Skeletal muscle tissue (tissue), 3 donors: ENCODE measurements at regions not wholly inside any gene's neighbourhood (a gene's known extent, or its start where the extent isn't known, plus 50 kb on each side); places are given as distances from the start of the nearest gene placed in this dataset.

Experiments
- H3K27ac ChIP-seq: one replicate; pipeline ENCODE4 v1.7.0; 2013; ENCODE audit warnings: mild to moderate bottlenecking, low read depth, low read length, inconsistent platforms
- H3K27me3 ChIP-seq, 3 donors: one replicate each; pipeline ENCODE4 v1.7.0; 2013; ENCODE audit warnings: low read length in 3 of 3; ENCODE audit not compliant: control insufficient read depth in 3 of 3, insufficient read depth in 3 of 3
- H3K36me3 ChIP-seq, 3 donors: one replicate each; pipeline ENCODE4 v1.7.0; 2013; ENCODE audit warnings: low read length in 3 of 3; ENCODE audit not compliant: control insufficient read depth in 3 of 3, insufficient read depth in 3 of 3
- H3K4me1 ChIP-seq, 3 donors: one replicate each; pipeline ENCODE4 v1.7.0; 2013; ENCODE audit warnings: low read length in 3 of 3, mild to moderate bottlenecking in 3 of 3; ENCODE audit not compliant: control insufficient read depth in 3 of 3, insufficient read depth in 3 of 3
- H3K4me3 ChIP-seq, 3 donors: one replicate each; pipeline ENCODE4 v1.7.0; 2013; ENCODE audit warnings: low read length in 3 of 3
- H3K9ac ChIP-seq, 3 donors: one replicate each; pipeline ENCODE4 v1.7.0; 2013; ENCODE audit warnings: low read length in 3 of 3, mild to moderate bottlenecking in 3 of 3, moderate library complexity in 2 of 3, low read depth in 1 of 3
- H3K9me3 ChIP-seq, 3 donors: one replicate each; pipeline ENCODE4 v1.7.0; 2013; ENCODE audit warnings: low read length in 3 of 3; ENCODE audit not compliant: control insufficient read depth in 3 of 3
- donor health status: Osteomylitis.

DNA sequence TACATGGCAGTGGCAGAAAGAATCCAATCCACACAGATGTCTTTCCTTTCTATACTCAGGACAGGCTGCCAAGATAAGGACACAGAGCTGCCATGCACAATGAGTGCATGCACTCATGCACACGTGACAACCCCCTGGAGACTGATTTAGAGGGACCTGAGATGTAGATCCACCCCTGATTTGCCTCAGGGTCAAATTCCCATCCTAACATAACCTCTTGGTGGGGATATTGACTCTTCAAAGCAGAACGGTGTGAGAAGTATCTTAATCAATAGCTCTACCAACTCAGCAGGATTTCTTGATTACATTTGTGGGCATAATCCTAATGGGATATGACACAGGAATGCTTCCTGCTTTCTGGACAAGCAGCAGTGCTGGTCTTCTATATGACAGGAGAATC is 125.2 kb upstream of the DSCAM start:
- Histone ChIP-seq H3K36me3 (no peaks in the 10 kb centered on the region), H3K4me1 (no peaks in the 10 kb centered on the region), H3K27ac (no peak overlapping the region), H3K9ac (no peak overlapping the region), H3K9me3 (peaks cover 0 to 3% (median 0%) of the 10 kb centered on the region in 3 donors), H3K4me3 (no peak overlapping the region), H3K27me3 (peaks cover 0 to 4% (median 0%) of the 10 kb centered on the region in 3 donors)

DNA sequence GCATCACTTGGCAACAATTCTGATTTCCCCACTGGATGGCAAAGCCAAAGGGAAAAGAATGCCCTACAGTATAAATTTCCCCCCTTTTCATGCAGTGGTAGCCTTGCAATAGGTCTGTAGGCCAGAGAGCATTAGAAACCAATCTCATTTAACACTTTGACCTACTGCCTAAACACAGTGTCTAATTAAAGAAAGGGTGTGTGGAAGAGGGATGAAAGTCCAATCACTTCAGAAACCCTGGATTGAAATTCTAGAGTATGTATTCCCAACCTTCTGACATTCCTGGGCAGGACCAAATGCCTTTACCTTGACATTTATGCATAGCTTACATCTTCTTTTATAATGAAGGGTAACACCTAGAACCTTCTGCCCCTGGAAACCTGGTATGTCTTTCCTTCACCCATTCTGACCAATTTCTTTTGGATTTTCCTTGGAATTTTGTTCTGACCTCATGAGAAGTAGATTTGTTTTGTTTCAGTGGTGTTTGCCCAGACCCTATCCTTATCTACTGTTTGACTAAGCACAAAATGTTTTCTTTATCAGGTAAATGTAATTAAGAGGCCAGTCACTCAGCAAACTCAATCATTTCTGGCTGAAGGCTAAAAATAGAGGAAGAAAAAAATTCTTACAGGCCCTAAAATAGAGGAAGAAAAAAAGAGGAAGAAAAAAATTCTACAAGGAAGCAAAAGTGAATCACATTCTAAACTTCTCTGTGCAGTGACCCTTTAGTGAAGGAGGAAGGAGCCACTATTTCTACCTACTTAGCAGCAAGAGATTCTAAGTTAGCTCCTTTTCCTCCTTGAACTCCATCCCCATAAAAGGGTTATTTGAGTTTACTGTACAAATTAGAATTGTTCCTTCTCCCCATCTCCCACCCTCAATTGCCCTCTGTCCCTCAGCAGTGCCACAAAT is 129.5 kb upstream of the DSCAM start:
- no peaks in the 10 kb centered on the region for H3K27me3 ChIP-seq
- no peaks in the 10 kb centered on the region for H3K4me1 ChIP-seq
- no peak overlapping the region for H3K27ac ChIP-seq
- H3K4me3 ChIP-seq: no peak overlapping the region
- H3K9ac ChIP-seq: no peak overlapping the region
- H3K9me3 ChIP-seq: peaks cover 0 to 6% (median 3%) of the 10 kb centered on the region in 3 donors
- no peaks in the 10 kb centered on the region for H3K36me3 ChIP-seq

DNA sequence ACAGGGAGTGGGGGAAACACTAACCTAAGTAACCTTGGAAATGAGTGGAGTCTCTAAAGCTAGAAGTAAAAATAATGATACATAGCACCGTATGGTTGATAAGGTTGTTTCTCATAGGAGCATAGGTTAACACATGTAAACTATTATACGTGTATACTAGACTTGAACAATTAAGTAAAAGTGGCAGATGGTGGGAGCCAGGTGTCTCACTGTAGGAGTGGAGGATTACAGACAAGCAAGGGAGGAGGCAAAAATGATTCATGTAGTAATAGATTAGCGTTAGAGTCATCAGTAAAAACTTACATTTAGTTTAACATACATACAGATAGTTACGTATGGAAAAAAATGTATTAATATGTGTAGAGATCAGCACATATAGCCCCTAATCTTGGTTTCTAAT is 138.4 kb upstream of the DSCAM start:
- Histone ChIP-seq H3K9ac (no peak overlapping the region), H3K27me3 (no peaks in the 10 kb centered on the region), H3K4me3 (no peak overlapping the region), H3K36me3 (no peaks in the 10 kb centered on the region), H3K27ac (no peak overlapping the region), H3K4me1 (no peaks in the 10 kb centered on the region), H3K9me3 (peaks cover 0 to 7% (median 4%) of the 10 kb centered on the region in 3 donors)

DNA sequence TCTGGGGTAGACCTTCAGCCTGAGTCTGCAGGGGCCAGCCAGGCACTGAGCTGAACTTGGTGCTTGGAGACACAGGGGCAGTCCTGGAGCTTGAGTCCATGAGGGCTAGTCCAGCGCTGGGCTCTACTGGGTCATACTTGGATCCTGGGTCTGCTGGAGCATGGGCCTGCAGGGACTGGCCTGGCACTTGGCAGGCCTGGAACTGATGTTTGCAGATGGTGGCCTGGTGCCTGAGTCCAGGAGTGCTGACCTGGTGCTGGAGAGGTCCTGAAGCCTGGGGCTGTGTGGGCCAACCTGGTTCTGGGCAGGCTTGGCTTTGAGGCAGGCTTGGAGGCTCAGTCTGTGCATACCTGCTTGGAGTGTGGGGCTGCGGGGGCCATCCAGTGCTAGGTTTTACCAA is 143.4 kb upstream of the DSCAM start:
- H3K4me1 ChIP-seq: no peaks in the 10 kb centered on the region
- H3K27me3 ChIP-seq: no peaks in the 10 kb centered on the region
- no peak overlapping the region for H3K4me3 ChIP-seq
- H3K9me3 ChIP-seq: no peaks in the 10 kb centered on the region
- H3K27ac ChIP-seq: no peak overlapping the region
- H3K9ac ChIP-seq: no peak overlapping the region
- no peaks in the 10 kb centered on the region for H3K36me3 ChIP-seq

DNA sequence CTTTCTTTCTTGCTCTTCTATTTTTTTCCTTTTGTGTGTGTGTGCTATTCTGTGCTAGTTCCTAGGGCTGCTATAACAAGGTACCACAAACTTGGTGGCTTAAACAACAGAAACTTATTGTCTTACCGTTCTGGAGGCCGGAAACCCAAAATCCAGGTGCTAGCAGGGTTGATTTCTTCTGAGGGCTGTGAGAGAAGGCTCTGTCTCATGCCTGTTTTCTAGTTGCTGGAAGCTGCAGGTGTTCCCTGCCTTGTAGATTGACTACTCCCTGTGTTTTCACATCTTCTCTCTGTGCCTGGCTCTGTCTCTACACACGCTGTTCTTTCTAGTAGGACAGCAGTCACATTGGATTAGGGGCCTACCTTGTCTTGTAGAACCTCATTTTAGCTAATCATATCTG is 150.9 kb upstream of the DSCAM start:
- H3K36me3 ChIP-seq: no peaks in the 10 kb centered on the region
- H3K4me1 ChIP-seq: no peaks in the 10 kb centered on the region
- peaks cover 0 to 2% (median 0%) of the 10 kb centered on the region in 3 donors for H3K9me3 ChIP-seq
- no peaks in the 10 kb centered on the region for H3K27me3 ChIP-seq
- H3K4me3 ChIP-seq: no peak overlapping the region
- H3K27ac ChIP-seq: no peak overlapping the region
- no peak overlapping the region for H3K9ac ChIP-seq

DNA sequence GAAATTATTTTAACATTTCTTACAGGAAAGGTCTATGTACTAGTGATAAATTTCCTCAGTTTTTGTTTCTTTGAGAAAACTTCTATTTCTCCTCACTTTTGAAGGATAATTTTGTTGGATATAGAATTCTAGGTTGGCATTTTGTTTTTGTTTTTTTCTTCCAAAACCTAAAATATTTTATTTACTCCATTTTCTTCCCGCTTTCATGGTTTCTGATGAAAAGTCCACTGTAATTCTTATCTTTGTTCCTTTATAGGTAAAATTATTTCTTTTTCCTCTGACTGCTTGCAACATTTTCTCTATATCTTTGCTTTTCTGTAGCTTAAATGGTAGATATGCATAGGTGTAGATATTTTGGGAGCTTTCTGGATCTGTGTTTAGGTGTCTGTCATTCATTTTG is 153.9 kb upstream of the DSCAM start:
- Histone ChIP-seq H3K9ac (no peak overlapping the region), H3K9me3 (peaks cover 0 to 2% (median 0%) of the 10 kb centered on the region in 3 donors), H3K27me3 (no peaks in the 10 kb centered on the region), H3K4me3 (no peak overlapping the region), H3K27ac (no peak overlapping the region), H3K36me3 (no peaks in the 10 kb centered on the region), H3K4me1 (no peaks in the 10 kb centered on the region)

DNA sequence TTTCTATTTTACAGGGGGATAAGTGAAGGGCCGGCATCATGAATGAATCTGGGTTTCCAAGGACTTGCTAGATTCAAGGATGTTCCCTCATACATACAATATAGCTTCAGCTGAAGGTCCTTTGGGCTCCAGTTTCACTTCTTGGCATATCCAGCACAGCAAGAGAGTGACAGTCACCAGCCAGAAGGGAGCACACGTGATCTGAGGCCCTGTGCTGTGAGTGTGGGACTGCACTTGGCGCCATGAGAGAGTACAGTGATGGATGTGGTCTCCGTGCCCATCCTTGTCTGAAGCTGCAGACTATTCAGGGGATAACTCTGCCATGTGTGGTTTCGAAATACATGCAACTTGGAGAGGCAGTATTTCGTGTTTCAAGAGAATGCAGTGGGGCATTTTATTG is 159.7 kb upstream of the DSCAM start:
- H3K27me3 ChIP-seq: peaks cover 0 to 10% (median 0%) of the 10 kb centered on the region in 3 donors
- H3K36me3 ChIP-seq: no peaks in the 10 kb centered on the region
- no peak overlapping the region for H3K9ac ChIP-seq

DNA sequence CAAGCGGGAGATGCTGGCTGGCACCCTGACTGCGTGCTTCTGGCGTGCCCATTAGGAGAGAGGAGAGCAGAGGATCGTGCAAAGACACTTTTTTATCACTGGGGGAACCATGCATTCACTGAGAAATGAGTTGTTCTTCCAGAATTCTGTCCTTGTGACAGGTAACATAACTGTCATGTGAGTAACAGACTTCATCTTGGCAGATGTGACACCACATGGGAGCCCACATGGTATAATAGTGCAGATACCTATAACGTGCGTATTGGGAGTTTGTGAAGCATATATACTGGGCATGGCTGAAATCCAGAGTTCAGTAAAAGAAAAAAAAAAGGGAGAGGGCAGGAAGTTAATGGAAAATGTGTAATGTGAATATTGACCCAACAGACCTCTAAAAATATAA is 159.6 kb upstream of the BACE2 start:
- Histone ChIP-seq H3K4me1 (no peaks in the 10 kb centered on the region), H3K27me3 (peaks cover 0 to 10% (median 0%) of the 10 kb centered on the region in 3 donors), H3K9ac (no peak overlapping the region), H3K36me3 (no peaks in the 10 kb centered on the region), H3K4me3 (no peak overlapping the region), H3K9me3 (no peaks in the 10 kb centered on the region), H3K27ac (no peak overlapping the region)

More for the DNA sequence above, 159.7 kb upstream of the DSCAM start:
- Histone ChIP-seq H3K4me3 (no peak overlapping the region), H3K27ac (no peak overlapping the region), H3K4me1 (no peaks in the 10 kb centered on the region), H3K9me3 (no peaks in the 10 kb centered on the region)

DNA sequence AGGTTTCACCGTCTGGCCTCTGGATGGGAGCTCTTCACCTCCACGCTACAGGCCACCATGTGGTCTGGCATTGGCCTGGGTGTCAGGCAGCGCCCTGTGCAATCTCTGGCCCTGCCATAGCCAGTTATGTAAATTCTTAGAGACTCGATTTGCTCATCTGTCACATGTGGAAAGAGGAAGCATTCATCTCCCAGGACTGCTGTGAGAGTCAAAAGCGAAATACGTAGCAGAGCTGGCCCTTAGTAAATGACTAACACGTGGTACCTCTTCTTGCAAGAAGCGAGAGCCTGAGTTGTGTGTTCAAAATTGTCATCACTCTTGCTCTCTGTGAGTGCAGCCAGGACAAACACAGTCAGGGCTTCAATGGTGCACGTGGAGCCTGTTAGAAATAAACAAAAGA is 159.0 kb upstream of the BACE2 start:
- Histone ChIP-seq H3K4me1 (no peaks in the 10 kb centered on the region), H3K27ac (no peak overlapping the region), H3K4me3 (no peak overlapping the region), H3K9me3 (no peaks in the 10 kb centered on the region), H3K36me3 (no peaks in the 10 kb centered on the region), H3K27me3 (peaks cover 0 to 10% (median 0%) of the 10 kb centered on the region in 3 donors), H3K9ac (no peak overlapping the region)

DNA sequence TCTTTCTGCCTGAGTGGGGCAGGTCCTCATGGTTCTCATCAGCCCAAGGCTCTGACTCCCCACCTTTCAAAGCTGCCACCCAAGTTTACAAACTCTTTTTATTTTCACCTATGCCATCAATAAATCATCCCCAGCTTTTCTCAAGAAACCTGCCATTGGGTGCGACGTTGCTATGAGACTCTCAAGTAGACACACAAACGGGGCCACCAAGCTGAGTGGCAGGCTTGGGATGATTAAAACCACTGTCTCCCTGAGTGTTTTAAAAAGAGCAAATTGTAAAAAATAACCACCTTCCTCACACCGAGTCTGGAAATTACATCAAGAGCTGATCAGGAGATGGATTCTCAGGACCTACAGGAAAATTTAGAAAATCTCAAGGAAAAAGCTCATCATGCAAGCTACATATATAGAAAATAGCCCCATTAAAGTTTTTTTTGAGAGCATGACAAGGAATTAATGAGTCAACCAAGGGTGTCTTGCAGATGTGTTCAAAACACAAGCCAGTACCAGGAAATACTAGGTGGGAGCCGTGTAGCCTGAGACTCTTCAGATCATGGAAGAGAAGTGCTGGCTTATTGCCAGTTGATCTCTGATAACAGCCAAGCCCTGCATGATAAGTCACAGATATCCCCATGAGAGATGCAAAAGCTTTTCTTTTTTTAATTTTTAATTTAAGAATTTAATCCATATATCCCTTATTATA is 158.4 kb upstream of the BACE2 start:
- Histone ChIP-seq H3K4me3 (no peak overlapping the region), H3K27me3 (peaks cover 0 to 10% (median 0%) of the 10 kb centered on the region in 3 donors), H3K9ac (no peak overlapping the region), H3K4me1 (no peaks in the 10 kb centered on the region), H3K9me3 (no peaks in the 10 kb centered on the region), H3K36me3 (no peaks in the 10 kb centered on the region), H3K27ac (no peak overlapping the region)
